Endodermal cell (in vitro differentiated cells): ENCODE measurements at regions not wholly inside any gene's neighbourhood (a gene's known extent, or its start where the extent isn't known, plus 50 kb on each side); places are given as distances from the start of the nearest gene placed in this dataset.

Source experiments
- DNase-seq: peaks from one replicate; pipeline ENCODE4 v3.0.0-alpha.2; 2017
- H3K27ac ChIP-seq: 2 replicates; pipeline ENCODE4 v1.5.1; 2013; ENCODE audit warnings: mild to moderate bottlenecking, low read depth, low read length, moderate library complexity
- H3K27me3 ChIP-seq: 2 replicates; pipeline ENCODE4 v1.6.1; 2013; ENCODE audit warnings: mild to moderate bottlenecking, low read length, moderate library complexity; ENCODE audit not compliant: insufficient read depth, control insufficient read depth, poor library complexity, severe bottlenecking
- H3K36me3 ChIP-seq: 2 replicates; pipeline ENCODE4 v1.7.0; 2013; ENCODE audit warnings: mild to moderate bottlenecking, low read length, moderate library complexity; ENCODE audit not compliant: control insufficient read depth, insufficient read depth
- H3K4me1 ChIP-seq: one replicate; pipeline ENCODE4 v1.7.0; 2013; ENCODE audit warnings: low read length; ENCODE audit not compliant: control insufficient read depth, insufficient read depth
- H3K4me3 ChIP-seq: 2 replicates; pipeline ENCODE4 v1.5.1; 2013; ENCODE audit warnings: mild to moderate bottlenecking, low read length, moderate library complexity
- H3K9ac ChIP-seq: 2 replicates; pipeline ENCODE4 v1.6.1; 2013; ENCODE audit warnings: mild to moderate bottlenecking, low read length, moderate library complexity; ENCODE audit not compliant: poor library complexity, severe bottlenecking; ENCODE audit errors: extremely low read depth
- H3K9me3 ChIP-seq: 2 replicates; pipeline ENCODE4 v1.6.1; 2013; ENCODE audit warnings: mild to moderate bottlenecking, low read length, moderate library complexity; ENCODE audit not compliant: control insufficient read depth
- H3K27ac Mint-ChIP-seq: 2 replicates; pipeline ENCODE4 v1.8.0; 2020; ENCODE audit warnings: mixed read lengths
- H3K27me3 Mint-ChIP-seq: 2 replicates; pipeline ENCODE4 v1.8.0; 2021; ENCODE audit warnings: mild to moderate bottlenecking, mixed read lengths; ENCODE audit not compliant: insufficient read depth
- H3K36me3 Mint-ChIP-seq: 2 replicates; pipeline ENCODE4 v1.8.0; 2020; ENCODE audit warnings: low read depth, mixed read lengths
- H3K4me1 Mint-ChIP-seq: 2 replicates; pipeline ENCODE4 v1.8.0; 2020; ENCODE audit warnings: mixed read lengths
- H3K4me3 Mint-ChIP-seq: 2 replicates; pipeline ENCODE4 v1.8.0; 2020; ENCODE audit warnings: mild to moderate bottlenecking, moderate library complexity, mixed read lengths
- H3K9me3 Mint-ChIP-seq: 2 replicates; pipeline ENCODE4 v1.8.0; 2020; ENCODE audit warnings: mild to moderate bottlenecking, mixed read lengths
- WGBS, 2 experiments: methylation state at CpG; one replicate each; pipeline versions ENCODE4 v1.1.5 to v1.1.7; 2013; ENCODE audit warnings: missing lambda C conversion rate in 2 of 2, mixed read lengths in 1 of 2; ENCODE audit not compliant: insufficient coverage in 1 of 2, insufficient read length in 1 of 2; 5-methylcytosine and 5-hydroxymethylcytosine counted together
- TF ChIP-seq, protein P1 (sequence below): fragments of 200-600 bp; sonication (generic); conservative IDR thresholded peaks from 2 replicates; pipeline ENCODE4 v1.5.0; 2021; ENCODE audit warnings: antibody characterized with exemption, mild to moderate bottlenecking

- Mint-ChIP-seq H3K4me3 (no peak overlapping the region), H3K36me3 (no peaks in the 10 kb centered on the region), H3K4me1 (peaks cover 17% of the 10 kb centered on the region), H3K9me3 (no peaks in the 10 kb centered on the region), H3K27me3 (no peaks in the 10 kb centered on the region), H3K27ac (no peak overlapping the region)
- Histone ChIP-seq H3K4me3 (no peak overlapping the region), H3K27ac (no peak overlapping the region), H3K36me3 (no peaks in the 10 kb centered on the region), H3K27me3 (no peaks in the 10 kb centered on the region), H3K4me1 (peaks cover 3% of the 10 kb centered on the region), H3K9ac (no peak overlapping the region), H3K9me3 (no peaks in the 10 kb centered on the region)
- no peak for DNase-seq
- 96% methylated on average over 2 of the region's 2 CpGs; no CpG with 5 or more reads in 1 of the 2 experiments for WGBS, 2 experiments
- TF ChIP-seq, protein P1, sequence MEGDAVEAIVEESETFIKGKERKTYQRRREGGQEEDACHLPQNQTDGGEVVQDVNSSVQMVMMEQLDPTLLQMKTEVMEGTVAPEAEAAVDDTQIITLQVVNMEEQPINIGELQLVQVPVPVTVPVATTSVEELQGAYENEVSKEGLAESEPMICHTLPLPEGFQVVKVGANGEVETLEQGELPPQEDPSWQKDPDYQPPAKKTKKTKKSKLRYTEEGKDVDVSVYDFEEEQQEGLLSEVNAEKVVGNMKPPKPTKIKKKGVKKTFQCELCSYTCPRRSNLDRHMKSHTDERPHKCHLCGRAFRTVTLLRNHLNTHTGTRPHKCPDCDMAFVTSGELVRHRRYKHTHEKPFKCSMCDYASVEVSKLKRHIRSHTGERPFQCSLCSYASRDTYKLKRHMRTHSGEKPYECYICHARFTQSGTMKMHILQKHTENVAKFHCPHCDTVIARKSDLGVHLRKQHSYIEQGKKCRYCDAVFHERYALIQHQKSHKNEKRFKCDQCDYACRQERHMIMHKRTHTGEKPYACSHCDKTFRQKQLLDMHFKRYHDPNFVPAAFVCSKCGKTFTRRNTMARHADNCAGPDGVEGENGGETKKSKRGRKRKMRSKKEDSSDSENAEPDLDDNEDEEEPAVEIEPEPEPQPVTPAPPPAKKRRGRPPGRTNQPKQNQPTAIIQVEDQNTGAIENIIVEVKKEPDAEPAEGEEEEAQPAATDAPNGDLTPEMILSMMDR, result peak; percentile 71
Measured at GRCh38 chr2:145593991-145594614, 1074.2 kb upstream of the ZEB2 start.

DNA sequence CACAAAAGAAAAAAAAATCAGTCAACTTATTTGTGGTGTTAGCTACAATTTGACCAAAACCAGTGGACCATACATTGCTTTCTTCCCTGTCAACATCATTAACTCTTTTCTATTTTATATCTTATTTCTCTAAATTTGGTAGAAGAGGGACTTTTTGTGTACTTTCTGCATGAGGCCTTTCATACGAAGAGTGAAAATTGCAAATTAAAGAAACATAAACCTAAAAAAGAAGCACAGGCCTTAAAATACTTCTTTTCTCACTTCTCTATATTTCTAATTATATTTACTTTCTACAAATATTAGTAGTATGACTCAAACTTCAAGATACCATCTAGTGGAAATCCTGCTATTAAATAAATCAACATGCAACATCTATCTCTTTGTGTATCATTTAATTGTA, 1073.4 kb upstream of the ZEB2 start:
- H3K36me3 Mint-ChIP-seq, result no peaks in the 10 kb centered on the region
- no peak overlapping the region for H3K4me3 Mint-ChIP-seq
- no peaks in the 10 kb centered on the region for H3K9me3 Mint-ChIP-seq
- Histone ChIP-seq H3K9me3 (no peaks in the 10 kb centered on the region), H3K27me3 (no peaks in the 10 kb centered on the region), H3K4me1 (peaks cover 3% of the 10 kb centered on the region), H3K36me3 (no peaks in the 10 kb centered on the region), H3K9ac (no peak overlapping the region), H3K4me3 (no peak overlapping the region), H3K27ac (no peak overlapping the region)
- no peak for DNase-seq
- WGBS, 2 experiments, result 100% methylated on average over 1 of the region's 1 CpG; no CpG with 5 or more reads in 1 of the 2 experiments
- TF ChIP-seq, protein P1, result no peak
- no peak overlapping the region for H3K27ac Mint-ChIP-seq
- no peaks in the 10 kb centered on the region for H3K27me3 Mint-ChIP-seq
- H3K4me1 Mint-ChIP-seq, result peaks cover 17% of the 10 kb centered on the region

- no peak overlapping the region for H3K27ac ChIP-seq
- TF ChIP-seq, protein P1, result no peak
- H3K27ac Mint-ChIP-seq, result no peak overlapping the region
- H3K36me3 ChIP-seq, result no peaks in the 10 kb centered on the region
- 85 to 100% methylated on average over 1 of the region's 1 CpG for WGBS, 2 experiments
- no peak overlapping the region for H3K4me3 Mint-ChIP-seq
- no peaks in the 10 kb centered on the region for H3K36me3 Mint-ChIP-seq
- no peak overlapping the region for H3K4me3 ChIP-seq
- H3K9me3 ChIP-seq, result no peaks in the 10 kb centered on the region
- peaks cover 3% of the 10 kb centered on the region for H3K4me1 ChIP-seq
- no peak overlapping the region for H3K9ac ChIP-seq
- DNase-seq, result no peak
- H3K4me1 Mint-ChIP-seq, result peaks cover 17% of the 10 kb centered on the region
- no peaks in the 10 kb centered on the region for H3K9me3 Mint-ChIP-seq
- no peaks in the 10 kb centered on the region for H3K27me3 ChIP-seq
- no peaks in the 10 kb centered on the region for H3K27me3 Mint-ChIP-seq
Measured at GRCh38 chr2:145592361-145592760, 1072.4 kb upstream of the ZEB2 start.
